ENCODE measurements at regions not wholly inside any gene's neighbourhood (a gene's known extent, or its start where the extent isn't known, plus 50 kb on each side); places are given as distances from the start of the nearest gene placed in this dataset.

- Histone ChIP-seq H3K9ac (ENCODE audit: low read length) (no peak overlapping the region), H3K4me1 (ENCODE audit: low read length) (no peaks in the 10 kb centered on the region), H3K36me3 (replicated peaks; ENCODE audit: low read depth, low read length) (no peaks in the 10 kb centered on the region), H3K9me3 (ENCODE audit: insufficient read depth, low read length) (no peaks in the 10 kb centered on the region), H3K27me3 (ENCODE audit: low read depth, low read length) (no peaks in the 10 kb centered on the region), H3K27ac (ENCODE audit: low read length) (no peak overlapping the region), H4K20me1 (ENCODE audit: insufficient read depth, low read length) (no peaks in the 10 kb centered on the region), H3K4me2 (ENCODE audit: low read length) (no peak overlapping the region), H2AFZ (ENCODE audit: low read depth, low read length) (no peak overlapping the region), H3K79me2 (ENCODE audit: low read length) (no peaks in the 10 kb centered on the region), H3K4me3 (ENCODE audit: low read length) (no peak overlapping the region)
- TF ChIP-seq EZH2phosphoT487 (IDR thresholded peaks at IDR 0.05; ENCODE audit: low read depth) (no peak), CTCF (IDR thresholded peaks at IDR 0.05; ENCODE audit: low read depth, low read length) (no peak)
Observed at GRCh38 chr7:54343511-54343910, 198.7 kb upstream of the VSTM2A start.

GRCh38 chr7:54345746-54346145 is 196.4 kb upstream of the VSTM2A start:
- no peak overlapping the region for H3K27ac ChIP-seq (ENCODE audit: low read length)
- H3K79me2 ChIP-seq (ENCODE audit: low read length): no peaks in the 10 kb centered on the region
- no peak overlapping the region for H3K4me3 ChIP-seq (ENCODE audit: low read length)
- no peaks in the 10 kb centered on the region for H3K36me3 ChIP-seq (replicated peaks; ENCODE audit: low read depth, low read length)
- no peak overlapping the region for H3K9ac ChIP-seq (ENCODE audit: low read length)
- no peaks in the 10 kb centered on the region for H3K9me3 ChIP-seq (ENCODE audit: insufficient read depth, low read length)
- H3K4me1 ChIP-seq (ENCODE audit: low read length): no peaks in the 10 kb centered on the region
- no peaks in the 10 kb centered on the region for H4K20me1 ChIP-seq (ENCODE audit: insufficient read depth, low read length)
- H2AFZ ChIP-seq (ENCODE audit: low read depth, low read length): no peak overlapping the region
- TF ChIP-seq CTCF (IDR thresholded peaks at IDR 0.05; ENCODE audit: low read depth, low read length): no peak
- TF ChIP-seq EZH2phosphoT487 (IDR thresholded peaks at IDR 0.05; ENCODE audit: low read depth): no peak
- H3K4me2 ChIP-seq (ENCODE audit: low read length): no peak overlapping the region
- no peaks in the 10 kb centered on the region for H3K27me3 ChIP-seq (ENCODE audit: low read depth, low read length)

- Histone ChIP-seq H3K9ac (ENCODE audit: low read length) (no peak overlapping the region), H3K9me3 (ENCODE audit: insufficient read depth, low read length) (no peaks in the 10 kb centered on the region)
Observed at GRCh38 chr7:54349229-54349628, 192.9 kb upstream of the VSTM2A start.

GRCh38 chr7:54354436-54354835 is 187.7 kb upstream of the VSTM2A start:
- H3K9ac ChIP-seq (ENCODE audit: low read length): no peak overlapping the region
- H3K4me1 ChIP-seq (ENCODE audit: low read length): no peaks in the 10 kb centered on the region
- TF ChIP-seq EZH2phosphoT487 (IDR thresholded peaks at IDR 0.05; ENCODE audit: low read depth): no peak
- no peak for TF ChIP-seq CTCF (IDR thresholded peaks at IDR 0.05; ENCODE audit: low read depth, low read length)
- no peak overlapping the region for H2AFZ ChIP-seq (ENCODE audit: low read depth, low read length)
- H3K4me2 ChIP-seq (ENCODE audit: low read length): no peak overlapping the region
- H4K20me1 ChIP-seq (ENCODE audit: insufficient read depth, low read length): no peaks in the 10 kb centered on the region
- no peak overlapping the region for H3K4me3 ChIP-seq (ENCODE audit: low read length)
- H3K9me3 ChIP-seq (ENCODE audit: insufficient read depth, low read length): no peaks in the 10 kb centered on the region
- no peak overlapping the region for H3K27ac ChIP-seq (ENCODE audit: low read length)
- no peaks in the 10 kb centered on the region for H3K36me3 ChIP-seq (replicated peaks; ENCODE audit: low read depth, low read length)
- H3K79me2 ChIP-seq (ENCODE audit: low read length): no peaks in the 10 kb centered on the region
- no peaks in the 10 kb centered on the region for H3K27me3 ChIP-seq (ENCODE audit: low read depth, low read length)

More at GRCh38 chr7:54349229-54349628, 192.9 kb upstream of the VSTM2A start:
- H3K79me2 ChIP-seq (ENCODE audit: low read length): no peaks in the 10 kb centered on the region
- no peak overlapping the region for H3K4me2 ChIP-seq (ENCODE audit: low read length)
- H3K36me3 ChIP-seq (replicated peaks; ENCODE audit: low read depth, low read length): no peaks in the 10 kb centered on the region
- TF ChIP-seq CTCF (IDR thresholded peaks at IDR 0.05; ENCODE audit: low read depth, low read length) (no peak), EZH2phosphoT487 (IDR thresholded peaks at IDR 0.05; ENCODE audit: low read depth) (no peak)
- no peak overlapping the region for H3K27ac ChIP-seq (ENCODE audit: low read length)
- H2AFZ ChIP-seq (ENCODE audit: low read depth, low read length): no peak overlapping the region
- H3K4me3 ChIP-seq (ENCODE audit: low read length): no peak overlapping the region
- H3K4me1 ChIP-seq (ENCODE audit: low read length): no peaks in the 10 kb centered on the region
- no peaks in the 10 kb centered on the region for H4K20me1 ChIP-seq (ENCODE audit: insufficient read depth, low read length)
- no peaks in the 10 kb centered on the region for H3K27me3 ChIP-seq (ENCODE audit: low read depth, low read length)

Measured in OCI-LY3 (cell line).